HG02588 (cell line): ENCODE measurements at regions not wholly inside any gene's neighbourhood (a gene's known extent, or its start where the extent isn't known, plus 50 kb on each side); places are given as distances from the start of the nearest gene placed in this dataset.
"Not testable (repeated sequence)": the region's sequence is repeated elsewhere in the genome, so short reads cannot be mapped to it uniquely, and the experiment has no call there.

Experiments used
- ATAC-seq: cut with Tn5 transposase; IDR thresholded peaks from one replicate; pipeline ENCODE4 v1.9.1; 2021; ENCODE audit warnings: mild to moderate bottlenecking, moderate library complexity; ENCODE audit not compliant: unreplicated experiment

- ATAC-seq: no peak
Observed at GRCh38 chr12:46628176-46628575, 197.6 kb downstream of the SLC38A4 start.

GRCh38 chr12:46627686-46628085, 198.1 kb downstream of the SLC38A4 start:
- ATAC-seq: no peak

- not testable (repeated sequence) for ATAC-seq
Observed at GRCh38 chr12:46619474-46619873, 206.3 kb downstream of the SLC38A4 start.

- not testable (repeated sequence) for ATAC-seq
Observed at GRCh38 chr12:46617737-46618136, 208.1 kb downstream of the SLC38A4 start.

GRCh38 chr12:46617167-46617566, 208.6 kb downstream of the SLC38A4 start:
- ATAC-seq: no peak

GRCh38 chr12:46610754-46611153, 215.0 kb downstream of the SLC38A4 start:
- no peak for ATAC-seq

- ATAC-seq: no peak
Observed at GRCh38 chr12:46609674-46610073, 216.1 kb downstream of the SLC38A4 start.

GRCh38 chr12:46609273-46609623, 216.5 kb downstream of the SLC38A4 start:
- no peak for ATAC-seq

GRCh38 chr12:46608431-46609272, 217.1 kb downstream of the SLC38A4 start:
- no peak for ATAC-seq

- no peak for ATAC-seq
Observed at GRCh38 chr12:46604684-46605083, 221.1 kb downstream of the SLC38A4 start.

- no peak for ATAC-seq
Observed at GRCh38 chr12:46603776-46604456, 221.9 kb downstream of the SLC38A4 start.

- no peak for ATAC-seq
Observed at GRCh38 chr12:46602474-46602873, 223.3 kb downstream of the SLC38A4 start.

- ATAC-seq: no peak
Observed at GRCh38 chr12:46590991-46591703, 218.6 kb upstream of the SLC38A2 start.

GRCh38 chr12:46585854-46586621, 213.5 kb upstream of the SLC38A2 start:
- ATAC-seq: no peak

GRCh38 chr12:46584098-46584497, 211.5 kb upstream of the SLC38A2 start:
- ATAC-seq: not testable (repeated sequence)

GRCh38 chr12:46581990-46582389, 209.4 kb upstream of the SLC38A2 start:
- not testable (repeated sequence) for ATAC-seq

- no peak for ATAC-seq
Observed at GRCh38 chr12:46580445-46580844, 207.9 kb upstream of the SLC38A2 start.

- no peak for ATAC-seq
Observed at GRCh38 chr12:46579474-46579873, 206.9 kb upstream of the SLC38A2 start.

GRCh38 chr12:46578190-46578982, 205.8 kb upstream of the SLC38A2 start:
- ATAC-seq: no peak
